A549 (cell line): ENCODE measurements at regions not wholly inside any gene's neighbourhood (a gene's known extent, or its start where the extent isn't known, plus 50 kb on each side); places are given as distances from the start of the nearest gene placed in this dataset.

Experiments used
- ATAC-seq, 2 experiments: fragments of 200-7000 bp in 1 of 2; fragments of >200 bp in 1 of 2; cut with Nextera tagmentation in 1 of 2; cut with Tn5 transposase in 1 of 2; 3 replicates each; pipeline versions ENCODE4 v1.8.0 to v1.9.1; 2018 to 2020; ENCODE audit warnings: mild to moderate bottlenecking in 1 of 2, moderate library complexity in 1 of 2
- CTCF ChIA-PET: fragments of 300-600 bp; sonication (Branson Sonifier 250); formaldehyde crosslinking; extraction: SDS; loops from one replicate; lab custom pipeline; 2021; ENCODE audit warnings: antibody characterized with exemption, inconsistent platforms; lab: Yijun Ruan, JAX
- POLR2A ChIA-PET: fragments of 350-600 bp; formaldehyde crosslinking; extraction: SDS; loops from one replicate; lab custom pipeline; 2021; ENCODE audit warnings: antibody characterized with exemption, inconsistent platforms; lab: Yijun Ruan, JAX
- DNase-seq, 2 experiments: peaks; one replicate each; pipeline versions ENCODE4 v3.0.0 to v3.0.0-alpha.2; 2011 to 2016; ENCODE audit warnings: low read depth in 1 of 2, low spot score in 1 of 2
- FAIRE-seq: peaks from 2 replicates; lab custom pipeline; 2011; peaks lifted over from hg19 to GRCh38; lab: Jason Lieb, UNC
- H3K27ac ChIP-seq, 2 experiments: fragments of >200 bp; sonication (Bioruptor Twin); formaldehyde crosslinking; 3 replicates each; pipeline ENCODE4 v1.5.1; 2016 to 2017
- H3K4me1 ChIP-seq: fragments of >200 bp; sonication (Bioruptor Twin); formaldehyde crosslinking; 3 replicates; pipeline ENCODE4 v1.6.1; 2016
- H3K4me2 ChIP-seq: fragments of >200 bp; sonication (Bioruptor Twin); formaldehyde crosslinking; 3 replicates; pipeline ENCODE4 v1.6.1; 2016
- H3K4me3 ChIP-seq: fragments of >200 bp; sonication (Bioruptor Twin); formaldehyde crosslinking; 3 replicates; pipeline ENCODE4 v1.5.1; 2016
- H3K9me3 ChIP-seq: fragments of >200 bp; sonication (Bioruptor Twin); formaldehyde crosslinking; 3 replicates; pipeline ENCODE4 v1.6.1; 2016
- CBX2 ChIP-seq: fragments of 200-600 bp; sonication (generic); IDR thresholded peaks from 2 replicates; pipeline ENCODE4 v1.6.1; 2016; ENCODE audit warnings: low read depth, mild to moderate bottlenecking, borderline replicate concordance
- CEBPB ChIP-seq, 2 experiments: fragments of >200 bp in 1 of 2; sonication (Bioruptor Twin) in 1 of 2; formaldehyde crosslinking in 1 of 2; IDR thresholded peaks; 2 replicates each; pipeline ENCODE4 v1.6.1; 2012 to 2016
- CHD2 ChIP-seq: fragments of 150-350 bp; IDR thresholded peaks from 2 replicates; pipeline ENCODE4 v1.6.1; 2014; ENCODE audit warnings: low read length; ENCODE audit not compliant: partially characterized antibody
- CHD4 ChIP-seq: fragments of 200-600 bp; sonication (generic); IDR thresholded peaks from 2 replicates; pipeline ENCODE4 v1.6.1; 2016; ENCODE audit warnings: antibody characterized with exemption, mild to moderate bottlenecking, borderline replicate concordance
- ESRRA ChIP-seq: fragments of 150-350 bp; IDR thresholded peaks from 2 replicates; pipeline ENCODE4 v1.6.1; 2014; ENCODE audit warnings: mild to moderate bottlenecking, low read length, borderline replicate concordance
- FOSB ChIP-seq: fragments of 250-450 bp; sonication (Bioruptor Pico); IDR thresholded peaks from 2 replicates; pipeline ENCODE4 v1.5.0; 2020; ENCODE audit warnings: mild to moderate bottlenecking, moderate library complexity
- FOSL2 ChIP-seq, 2 experiments: fragments of 450-650 bp in 1 of 2; fragments of >200 bp in 1 of 2; sonication (Bioruptor Twin) in 1 of 2; formaldehyde crosslinking; IDR thresholded peaks; 2 replicates each; pipeline versions ENCODE4 v1.5.0 to v1.6.1; 2016 to 2020; ENCODE audit warnings: mild to moderate bottlenecking in 1 of 2, moderate library complexity in 1 of 2
- FOXS1 ChIP-seq: fragments of 250-450 bp; sonication (Bioruptor Pico); IDR thresholded peaks from 2 replicates; pipeline ENCODE4 v1.5.0; 2020; ENCODE audit warnings: mild to moderate bottlenecking, moderate library complexity
- HEYL ChIP-seq: fragments of 250-450 bp; sonication (Bioruptor Pico); IDR thresholded peaks from 2 replicates; pipeline ENCODE4 v1.8.0; 2021; ENCODE audit warnings: mild to moderate bottlenecking, moderate library complexity
- MAZ ChIP-seq: fragments of 150-350 bp; IDR thresholded peaks from 2 replicates; pipeline ENCODE4 v1.6.1; 2014; ENCODE audit warnings: antibody characterized with exemption, low read depth, low read length, borderline replicate concordance
- NPAS2 ChIP-seq: fragments of 250-450 bp; sonication (Bioruptor Pico); IDR thresholded peaks from 2 replicates; pipeline ENCODE4 v1.8.0; 2022; ENCODE audit warnings: mild to moderate bottlenecking, moderate library complexity, borderline replicate concordance
- NR3C1 ChIP-seq: fragments of >200 bp; sonication (Bioruptor Twin); formaldehyde crosslinking; IDR thresholded peaks from 3 replicates; pipeline ENCODE4 v1.6.1; 2017
- POLR2AphosphoS2 ChIP-seq: conservative IDR thresholded peaks from 2 replicates; pipeline ENCODE4 v1.6.1; 2012; ENCODE audit warnings: low read length, improper control_type of control experiment, inconsistent platforms
- RARB ChIP-seq: fragments of 250-450 bp; sonication (Bioruptor Pico); IDR thresholded peaks from 2 replicates; pipeline ENCODE4 v1.8.0; 2021; ENCODE audit warnings: mild to moderate bottlenecking, moderate library complexity
- RFX5 ChIP-seq: fragments of 450-650 bp; IDR thresholded peaks from 2 replicates; pipeline ENCODE4 v1.7.1; 2014; ENCODE audit warnings: antibody characterized with exemption, mild to moderate bottlenecking, moderate library complexity
- TFCP2L1 ChIP-seq: fragments of 250-450 bp; sonication (Bioruptor Pico); IDR thresholded peaks from 2 replicates; pipeline ENCODE4 v1.5.0; 2021; ENCODE audit warnings: mild to moderate bottlenecking
- ZFP36 ChIP-seq: fragments of 450-650 bp; IDR thresholded peaks from 2 replicates; pipeline ENCODE4 v1.6.1; 2014; ENCODE audit warnings: borderline replicate concordance; ENCODE audit not compliant: partially characterized antibody
- ZSCAN20 ChIP-seq: fragments of 250-450 bp; sonication (Bioruptor Pico); IDR thresholded peaks from 2 replicates; pipeline ENCODE4 v1.8.0; 2022; ENCODE audit warnings: mild to moderate bottlenecking, moderate library complexity
- WGBS: methylation state at CpG from one replicate; pipeline ENCODE4 v1.1.6; 2017; ENCODE audit errors: missing lambda C conversion rate; 5-methylcytosine and 5-hydroxymethylcytosine counted together
- TF ChIP-seq, protein P1 (sequence below): IDR thresholded peaks from 2 replicates; pipeline ENCODE4 v1.6.1; 2012; ENCODE audit warnings: low read depth, borderline replicate concordance
- TF ChIP-seq, protein P2 (sequence below): fragments of 150-350 bp; IDR thresholded peaks from 2 replicates; pipeline ENCODE4 v1.6.1; 2014; ENCODE audit warnings: low read depth, mild to moderate bottlenecking, low read length
- TF ChIP-seq, protein P3 (sequence below): fragments of 450-650 bp; IDR thresholded peaks from 2 replicates; pipeline ENCODE4 v1.6.1; 2014; ENCODE audit warnings: antibody characterized with exemption

DNA sequence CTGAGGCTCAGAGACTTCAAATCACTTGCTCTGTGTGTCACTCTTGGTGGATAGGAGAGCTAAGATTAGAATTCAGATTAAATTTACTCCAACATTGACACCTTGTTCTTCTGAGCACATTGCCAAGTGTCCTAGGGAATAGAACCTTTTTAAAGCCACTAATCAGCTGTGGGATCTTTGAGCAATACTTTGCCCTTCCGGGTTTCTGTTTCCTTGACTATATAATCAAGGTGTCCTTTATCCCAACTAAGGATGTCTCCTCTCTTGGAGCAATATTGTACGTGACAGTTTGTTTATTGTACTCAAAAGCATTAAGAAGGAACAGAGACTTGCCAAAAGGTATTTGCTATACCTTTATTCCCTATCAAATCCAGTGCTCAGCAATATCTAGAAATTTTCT is 170.9 kb upstream of the CADPS start:
- POLR2A ChIA-PET: no interaction called here
- DNase-seq (no peak), ATAC-seq (no peak), FAIRE-seq (no peak)
- Histone ChIP-seq H3K9me3 (no peaks in the 10 kb centered on the region), H3K4me1 (no peaks in the 10 kb centered on the region), H3K4me3 (no peak overlapping the region), H3K27ac (no peak overlapping the region)
- 0% methylated on average over 2 of the region's 2 CpGs for WGBS
- TF ChIP-seq CEBPB (IDR thresholded peaks at IDR 0.05) (no peak), RARB (CRISPR knock-in tag) (no peak), CBX2 (no peak), RFX5 (no peak)
- TF ChIP-seq, protein P1, sequence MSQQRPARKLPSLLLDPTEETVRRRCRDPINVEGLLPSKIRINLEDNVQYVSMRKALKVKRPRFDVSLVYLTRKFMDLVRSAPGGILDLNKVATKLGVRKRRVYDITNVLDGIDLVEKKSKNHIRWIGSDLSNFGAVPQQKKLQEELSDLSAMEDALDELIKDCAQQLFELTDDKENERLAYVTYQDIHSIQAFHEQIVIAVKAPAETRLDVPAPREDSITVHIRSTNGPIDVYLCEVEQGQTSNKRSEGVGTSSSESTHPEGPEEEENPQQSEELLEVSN: no peak
- TF ChIP-seq, all 56 proteins: peak for 0
- CTCF ChIA-PET: no interaction called here
- H3K4me2 ChIP-seq: no peak overlapping the region

DNA sequence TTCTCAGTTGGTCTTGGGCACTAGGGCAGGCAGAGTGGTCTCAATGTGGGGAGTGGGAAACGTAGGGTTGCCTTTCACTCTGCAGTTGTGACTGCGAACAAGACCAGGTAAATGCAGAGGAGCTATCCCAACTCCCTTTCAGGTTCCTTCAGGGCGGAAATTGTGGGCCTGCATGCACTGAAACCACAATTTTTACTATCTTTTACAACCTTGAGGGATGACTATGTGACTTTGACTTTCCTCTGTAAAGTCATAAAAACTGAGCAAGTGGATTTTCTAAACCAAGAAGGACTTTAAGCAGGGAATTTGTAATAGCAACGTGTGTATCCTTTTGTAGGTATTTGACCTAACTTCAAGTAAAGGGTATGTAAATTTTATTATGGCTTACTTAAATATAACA is 171.4 kb upstream of the CADPS start:
- Histone ChIP-seq H3K4me2 (no peak overlapping the region), H3K9me3 (no peaks in the 10 kb centered on the region), H3K27ac (no peak overlapping the region), H3K4me1 (no peaks in the 10 kb centered on the region), H3K4me3 (no peak overlapping the region)
- 6% methylated on average over 4 of the region's 4 CpGs for WGBS
- DNase-seq (no peak), ATAC-seq (no peak), FAIRE-seq (no peak)
- POLR2A ChIA-PET: no interaction called here
- CTCF ChIA-PET: no interaction called here
- TF ChIP-seq MAZ: no peak
- TF ChIP-seq CBX2: no peak
- TF ChIP-seq NPAS2 (CRISPR knock-in tag): no peak
- TF ChIP-seq FOXS1 (CRISPR knock-in tag): no peak

DNA sequence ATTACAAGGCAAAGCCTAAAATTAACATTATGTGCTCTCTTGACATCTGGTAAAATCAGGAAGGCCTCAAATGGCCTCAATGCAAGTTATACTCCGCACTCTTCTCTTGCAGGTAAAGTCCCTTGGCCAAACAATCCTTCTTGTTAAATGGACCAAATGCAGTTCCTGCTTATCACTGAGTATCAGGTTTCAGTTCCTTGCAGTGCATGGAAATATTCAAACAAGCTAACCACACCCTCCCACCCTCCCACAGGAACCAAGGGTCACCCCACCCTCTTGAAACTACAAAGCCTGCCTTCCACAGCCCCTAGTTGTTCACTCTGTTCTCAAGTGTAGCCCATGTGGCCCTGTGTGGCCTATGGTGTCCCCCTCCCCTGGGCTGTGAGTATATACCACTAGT is 171.9 kb upstream of the CADPS start:
- POLR2A ChIA-PET: no interaction called here
- CTCF ChIA-PET: no interaction called here
- DNase-seq: no peak
- no peak for FAIRE-seq
- Histone ChIP-seq H3K9me3 (no peaks in the 10 kb centered on the region), H3K4me1 (no peaks in the 10 kb centered on the region), H3K4me2 (no peak overlapping the region), H3K4me3 (no peak overlapping the region), H3K27ac (no peak overlapping the region)
- TF ChIP-seq CBX2 (no peak), TFCP2L1 (CRISPR knock-in tag) (no peak), MAZ (no peak), ESRRA (no peak), ZFP36 (no peak), HEYL (CRISPR knock-in tag) (no peak)
- TF ChIP-seq, protein P2, sequence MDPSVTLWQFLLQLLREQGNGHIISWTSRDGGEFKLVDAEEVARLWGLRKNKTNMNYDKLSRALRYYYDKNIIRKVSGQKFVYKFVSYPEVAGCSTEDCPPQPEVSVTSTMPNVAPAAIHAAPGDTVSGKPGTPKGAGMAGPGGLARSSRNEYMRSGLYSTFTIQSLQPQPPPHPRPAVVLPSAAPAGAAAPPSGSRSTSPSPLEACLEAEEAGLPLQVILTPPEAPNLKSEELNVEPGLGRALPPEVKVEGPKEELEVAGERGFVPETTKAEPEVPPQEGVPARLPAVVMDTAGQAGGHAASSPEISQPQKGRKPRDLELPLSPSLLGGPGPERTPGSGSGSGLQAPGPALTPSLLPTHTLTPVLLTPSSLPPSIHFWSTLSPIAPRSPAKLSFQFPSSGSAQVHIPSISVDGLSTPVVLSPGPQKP: no peak
- 18% methylated on average over 1 of the region's 1 CpG for WGBS
- no peak for ATAC-seq

DNA sequence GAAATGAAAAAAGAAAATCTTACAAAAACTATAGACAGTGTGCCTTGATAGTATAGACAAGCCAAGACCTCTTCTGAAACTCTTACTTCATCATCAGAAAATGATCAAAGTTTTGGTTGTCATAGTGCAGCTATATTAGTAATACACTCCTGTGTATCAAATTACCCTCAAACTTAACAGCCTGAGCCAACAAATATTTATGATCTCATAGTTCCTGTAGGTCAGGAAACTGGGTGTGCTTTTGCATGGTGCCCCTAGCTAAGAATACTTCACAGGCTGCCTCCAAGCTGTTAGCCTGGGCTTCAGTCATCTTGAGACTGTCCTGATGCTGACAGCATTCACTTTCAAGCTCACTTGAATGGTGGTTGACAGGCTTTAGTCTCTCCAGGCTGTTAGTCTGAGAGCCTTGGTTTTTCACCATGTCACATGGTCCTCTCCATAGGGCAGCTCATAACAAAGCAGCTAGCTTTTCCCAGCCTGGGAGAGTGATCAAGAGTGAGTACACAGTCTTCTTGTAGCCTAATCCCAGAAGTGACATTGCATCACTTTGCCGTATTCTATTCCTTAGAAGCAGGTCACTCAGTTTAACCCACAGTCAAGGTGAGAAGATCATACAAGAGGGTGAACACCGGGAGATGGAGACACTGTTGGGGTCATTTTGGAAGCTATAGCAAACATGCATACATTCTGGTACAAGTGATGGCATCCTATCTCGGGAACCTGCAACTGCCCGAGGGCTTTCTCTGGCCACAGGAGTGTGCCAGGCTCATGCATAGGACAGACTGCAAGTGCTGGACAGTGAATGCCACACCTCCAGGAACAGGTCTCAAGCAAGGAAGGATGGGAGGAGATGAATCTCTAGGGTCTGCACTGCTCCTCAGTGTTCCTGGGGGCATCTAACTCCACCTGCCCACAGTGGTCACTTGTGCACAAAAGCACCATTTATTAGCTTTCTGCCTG is 173.4 kb upstream of the CADPS start:
- DNase-seq (no peak), ATAC-seq (no peak), FAIRE-seq (no peak)
- no peak overlapping the region for H3K4me3 ChIP-seq
- no peaks in the 10 kb centered on the region for H3K4me1 ChIP-seq
- ChIA-PET CTCF (no interaction called here), POLR2A (no interaction called here)
- H3K4me2 ChIP-seq: no peak overlapping the region
- no peak for TF ChIP-seq FOSL2 (IDR thresholded peaks at IDR 0.05)
- no peak for TF ChIP-seq FOSL2 (CRISPR knock-in tag; IDR thresholded peaks at IDR 0.05)
- no peak for TF ChIP-seq CHD2
- no peak for TF ChIP-seq FOSB (CRISPR knock-in tag)
- no peak for TF ChIP-seq CBX2
- no peak for TF ChIP-seq NR3C1
- TF ChIP-seq CHD4: no peak
- TF ChIP-seq HEYL (CRISPR knock-in tag): no peak
- TF ChIP-seq POLR2AphosphoS2: no peak
- TF ChIP-seq, protein P3, sequence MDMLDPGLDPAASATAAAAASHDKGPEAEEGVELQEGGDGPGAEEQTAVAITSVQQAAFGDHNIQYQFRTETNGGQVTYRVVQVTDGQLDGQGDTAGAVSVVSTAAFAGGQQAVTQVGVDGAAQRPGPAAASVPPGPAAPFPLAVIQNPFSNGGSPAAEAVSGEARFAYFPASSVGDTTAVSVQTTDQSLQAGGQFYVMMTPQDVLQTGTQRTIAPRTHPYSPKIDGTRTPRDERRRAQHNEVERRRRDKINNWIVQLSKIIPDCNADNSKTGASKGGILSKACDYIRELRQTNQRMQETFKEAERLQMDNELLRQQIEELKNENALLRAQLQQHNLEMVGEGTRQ: no peak
- TF ChIP-seq ZSCAN20 (CRISPR knock-in tag): no peak
- H3K27ac ChIP-seq: no peak overlapping the region
- WGBS: 0% methylated on average over 4 of the region's 4 CpGs
- H3K9me3 ChIP-seq: no peaks in the 10 kb centered on the region
